Activated CD8-positive, alpha-beta memory T cell treated with anti-CD3 and anti-CD28 coated beads, Interleukin-2, amount 50 U/mL, for 4 hours (primary cell): ENCODE measurements at regions not wholly inside any gene's neighbourhood (a gene's known extent, or its start where the extent isn't known, plus 50 kb on each side); places are given as distances from the start of the nearest gene placed in this dataset.

ENCODE experiments used
- DNase-seq: peaks from one replicate; pipeline ENCODE4 v3.0.0-alpha.2; 2020

DNA sequence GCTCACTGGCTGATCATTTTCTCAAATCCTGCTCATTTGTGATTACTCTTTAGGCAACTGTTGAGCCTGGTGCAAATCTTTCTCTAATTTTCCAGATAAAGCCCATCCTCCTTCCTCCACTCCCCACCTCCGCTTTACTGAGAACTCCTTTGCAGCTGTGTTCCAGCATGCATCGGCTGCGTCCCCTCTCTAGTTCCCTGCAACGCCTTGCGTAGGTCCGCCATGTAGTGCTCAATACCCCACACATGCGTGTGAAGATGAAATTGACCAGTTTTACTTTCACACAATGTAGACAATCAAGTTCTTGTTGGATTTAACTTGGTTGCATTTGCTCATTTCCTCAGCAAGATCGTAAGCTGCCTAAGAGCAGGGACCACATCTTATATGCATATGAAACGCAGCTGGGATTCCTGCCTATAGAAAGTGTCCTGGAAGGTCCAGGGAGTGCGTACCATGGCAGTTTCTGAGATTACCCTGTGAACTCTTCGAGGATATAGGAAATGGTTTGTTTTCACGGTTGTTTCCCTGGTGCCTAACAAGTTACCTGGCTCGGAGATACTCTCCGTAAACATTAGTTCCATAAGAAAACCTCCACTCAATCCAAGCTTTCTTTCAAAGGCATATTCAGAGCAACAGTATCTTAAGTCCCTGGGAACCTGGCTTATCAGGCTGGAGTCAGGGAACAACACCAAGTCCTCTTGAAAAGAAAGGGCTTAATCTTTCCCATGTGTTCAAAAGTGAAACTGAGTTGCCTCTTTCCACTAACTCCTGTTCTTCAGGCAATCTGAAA, 766.4 kb upstream of the ID2 start:
- no peak for DNase-seq

- no peak for DNase-seq
Observed at GRCh38 chr2:7916670-7917069, 765.2 kb upstream of the ID2 start.

DNA sequence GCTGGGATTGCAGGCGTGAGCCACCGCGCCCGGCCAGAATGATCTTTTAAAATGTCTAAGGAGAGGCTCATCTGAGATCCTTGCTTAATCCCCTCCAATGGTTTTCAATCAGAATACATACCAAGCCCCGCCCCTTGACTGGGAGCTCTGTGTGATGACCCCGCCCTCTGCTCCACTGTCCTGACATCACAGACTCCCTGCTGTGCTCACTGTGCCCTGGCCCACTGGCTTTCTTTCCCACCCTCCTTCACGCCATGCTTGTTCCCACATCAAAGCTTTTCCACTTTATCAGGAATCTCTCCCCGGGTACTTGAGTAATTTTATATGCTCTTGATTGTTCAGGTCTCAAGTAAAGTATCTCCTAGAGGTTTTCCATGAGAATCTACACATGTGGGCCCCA, 762.3 kb upstream of the ID2 start:
- DNase-seq = no peak

GRCh38 chr2:7924023-7924762, 757.7 kb upstream of the ID2 start:
- DNase-seq = no peak

DNA sequence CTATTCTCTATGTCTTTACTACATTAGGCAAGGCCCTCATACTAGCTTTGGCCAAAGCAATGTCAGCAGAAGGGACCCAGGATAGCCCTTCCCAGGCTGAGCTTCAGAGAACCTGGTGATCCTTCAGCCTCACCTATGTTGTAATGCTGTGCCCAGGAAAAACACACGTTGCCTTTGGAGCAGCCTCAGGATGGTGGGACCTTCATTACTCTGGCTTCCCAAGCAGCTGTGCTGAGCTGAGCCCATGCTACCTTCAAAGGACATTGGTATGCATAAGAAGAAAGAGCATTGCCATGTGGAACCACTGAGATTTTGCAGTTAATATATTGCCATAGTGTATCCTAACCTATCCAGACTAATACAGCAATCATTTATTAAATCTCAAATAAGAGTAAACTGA, 756.4 kb upstream of the ID2 start:
- no peak for DNase-seq

DNA sequence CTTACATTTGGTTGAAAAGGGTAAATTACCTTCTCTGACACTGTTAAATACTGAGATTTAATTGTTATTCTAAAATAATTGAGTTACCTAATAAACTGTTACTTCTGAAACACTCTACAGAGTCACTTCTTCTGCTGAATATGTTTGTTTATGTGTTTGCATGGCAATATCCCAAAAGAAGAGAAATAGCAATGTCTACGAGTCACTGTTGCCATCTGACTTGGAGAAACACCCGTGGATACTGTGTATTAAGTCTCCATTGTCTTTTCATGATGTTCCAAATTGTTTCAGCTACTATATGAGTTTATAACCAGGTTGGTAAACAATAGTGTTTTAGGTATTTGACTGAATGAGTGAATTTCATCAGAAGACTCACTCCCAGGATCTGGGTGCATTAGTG, 754.2 kb upstream of the ID2 start:
- DNase-seq = no peak

GRCh38 chr2:7929281-7929680, 752.6 kb upstream of the ID2 start:
- no peak for DNase-seq

GRCh38 chr2:7930800-7931635, 750.8 kb upstream of the ID2 start:
- no peak for DNase-seq

DNA sequence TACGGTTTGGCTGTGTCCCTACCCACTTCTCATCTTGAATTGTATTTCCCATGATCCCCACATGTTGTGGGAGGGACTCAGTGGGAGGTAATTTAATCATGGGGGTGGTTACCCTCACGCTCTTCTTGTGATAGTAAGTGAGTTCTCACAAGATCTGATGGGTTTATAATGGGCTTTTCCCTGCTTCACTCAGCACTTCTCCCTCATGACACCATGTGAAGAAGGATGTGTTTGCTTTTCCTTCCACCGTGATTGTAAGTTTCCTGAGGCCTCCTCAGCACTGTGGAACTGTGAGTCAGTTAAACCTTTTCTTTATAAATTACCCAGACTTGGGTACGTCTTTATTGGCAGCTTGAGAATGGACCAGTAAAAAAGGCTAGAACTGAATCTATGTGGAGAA, 750.0 kb upstream of the ID2 start:
- DNase-seq = no peak

DNA sequence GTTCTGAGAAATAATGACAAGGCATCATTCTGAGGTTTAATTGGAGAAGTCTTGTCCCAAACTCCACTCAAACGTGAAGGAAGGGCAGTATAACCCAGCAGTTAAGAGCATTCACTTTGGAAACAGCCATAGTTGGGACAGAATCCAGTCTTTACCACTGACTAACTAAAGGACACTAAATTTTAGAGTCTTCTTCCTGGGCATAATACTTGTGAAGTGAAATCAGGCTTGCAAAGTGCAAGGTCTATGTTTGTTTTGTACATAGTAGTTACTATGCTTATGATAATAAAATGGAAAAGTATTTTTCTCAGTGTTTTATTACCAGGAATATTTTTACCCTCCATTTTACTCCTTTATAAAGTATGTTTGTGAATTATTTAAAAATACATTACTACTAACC, 748.2 kb upstream of the ID2 start:
- no peak for DNase-seq

- DNase-seq = no peak
Observed at GRCh38 chr2:7934476-7934875, 747.4 kb upstream of the ID2 start.

- DNase-seq = no peak
Observed at GRCh38 chr2:7937082-7937481, 744.8 kb upstream of the ID2 start.

- no peak for DNase-seq
Observed at GRCh38 chr2:7940723-7941122, 741.1 kb upstream of the ID2 start.

- no peak for DNase-seq
Observed at GRCh38 chr2:7943446-7943845, 738.4 kb upstream of the ID2 start.

GRCh38 chr2:7945026-7945425, 736.8 kb upstream of the ID2 start:
- no peak for DNase-seq

DNA sequence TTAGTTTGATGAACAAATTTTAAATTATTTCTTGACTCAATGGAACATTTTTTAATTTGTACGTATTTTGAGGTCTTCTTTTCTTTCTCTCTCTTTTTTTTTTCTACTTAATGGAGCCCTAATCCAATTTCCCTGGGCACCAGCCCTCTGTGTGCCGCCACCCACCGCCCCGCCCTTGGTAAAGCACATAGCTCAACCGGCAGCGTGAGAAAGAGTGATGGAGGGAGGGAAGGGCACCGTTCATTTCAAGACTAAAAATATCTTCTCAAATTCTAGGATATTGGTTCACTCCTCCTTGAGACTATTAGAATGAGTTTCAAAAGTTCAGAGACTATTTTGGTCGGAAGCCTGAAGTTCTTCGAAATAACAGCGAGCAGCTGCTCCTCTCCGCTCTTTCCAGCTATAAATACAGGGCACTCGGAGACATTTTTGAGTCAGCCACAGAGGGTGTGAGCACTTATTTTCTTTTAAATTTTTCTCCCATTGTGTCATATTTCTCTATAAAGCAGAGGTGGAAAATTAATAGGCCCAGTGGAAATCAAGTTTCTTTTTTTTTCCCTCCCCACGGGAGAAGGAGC, 731.7 kb upstream of the ID2 start:
- DNase-seq = no peak

DNA sequence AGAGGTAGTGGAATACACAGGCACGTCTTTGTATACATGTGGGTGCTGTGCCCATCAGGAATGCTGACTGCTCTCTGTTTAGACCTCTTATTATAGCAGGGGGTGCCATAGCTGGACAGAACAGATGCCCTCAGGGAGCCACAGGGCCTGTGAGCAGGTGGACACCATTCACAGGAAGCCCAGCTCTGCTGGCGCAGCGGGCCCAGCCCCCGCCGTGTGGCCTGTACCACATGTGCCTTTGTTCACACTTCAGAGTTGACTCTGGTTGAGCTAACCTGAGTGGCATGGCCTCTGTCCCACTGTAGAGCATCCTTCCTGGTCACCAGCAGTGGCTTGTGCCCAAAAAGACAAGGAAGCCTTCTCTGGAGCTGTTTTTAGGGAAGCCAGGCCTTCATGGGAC, 730.9 kb upstream of the ID2 start:
- DNase-seq = no peak

GRCh38 chr2:7951490-7951889, 730.4 kb upstream of the ID2 start:
- no peak for DNase-seq

DNA sequence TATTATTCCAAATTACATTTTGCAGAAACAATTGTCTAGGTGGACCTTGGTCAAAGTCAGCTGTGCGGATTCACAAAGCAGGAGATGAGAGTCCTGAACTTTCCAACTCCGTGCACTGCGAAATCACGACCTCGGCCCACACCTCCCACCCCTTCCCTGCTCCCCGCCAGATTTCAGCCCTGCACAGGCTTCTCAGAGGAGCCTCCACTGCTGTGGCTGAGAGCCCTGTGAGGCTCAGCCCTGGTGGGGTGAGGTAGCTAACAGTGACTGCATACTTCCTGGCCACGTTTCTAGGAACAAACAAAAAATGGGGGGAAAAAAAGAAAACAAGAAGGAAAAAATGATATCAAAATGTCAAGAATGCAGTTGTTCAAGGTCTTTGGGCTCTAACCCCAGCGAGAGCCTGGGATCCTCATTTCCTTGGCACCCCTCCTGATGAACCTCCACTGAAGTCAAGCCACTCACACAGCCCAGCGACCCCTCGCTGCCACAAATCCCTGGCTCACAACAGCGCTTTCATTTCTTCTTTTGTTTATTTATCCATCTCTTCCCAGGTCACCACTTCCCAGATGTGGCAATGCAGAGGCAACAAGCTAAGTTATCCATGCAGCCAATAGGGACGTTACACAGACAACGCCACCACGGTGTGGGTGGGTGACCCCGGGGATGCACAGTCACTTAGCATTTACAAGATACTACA, 729.7 kb upstream of the ID2 start:
- no peak for DNase-seq

GRCh38 chr2:7953195-7953594, 728.7 kb upstream of the ID2 start:
- no peak for DNase-seq

DNA sequence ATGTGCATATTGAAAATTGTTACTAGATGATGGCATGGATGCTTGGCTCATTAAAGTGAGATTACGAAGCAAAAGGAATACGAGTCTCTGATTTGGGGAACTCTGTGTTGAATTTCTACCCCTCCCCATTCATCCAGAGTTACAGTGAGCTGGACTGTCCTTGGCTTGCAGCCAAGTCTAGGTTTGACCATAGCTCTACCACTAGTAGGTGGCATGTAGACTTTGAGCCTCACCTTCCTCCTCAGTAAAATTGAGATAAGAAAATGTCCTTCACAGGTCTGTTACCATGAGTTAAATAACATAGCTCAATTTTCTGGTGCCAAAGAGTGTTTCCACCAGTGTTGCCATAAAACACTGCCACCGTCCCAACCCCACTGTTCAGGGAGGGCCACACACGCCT, 727.6 kb upstream of the ID2 start:
- no peak for DNase-seq

DNA sequence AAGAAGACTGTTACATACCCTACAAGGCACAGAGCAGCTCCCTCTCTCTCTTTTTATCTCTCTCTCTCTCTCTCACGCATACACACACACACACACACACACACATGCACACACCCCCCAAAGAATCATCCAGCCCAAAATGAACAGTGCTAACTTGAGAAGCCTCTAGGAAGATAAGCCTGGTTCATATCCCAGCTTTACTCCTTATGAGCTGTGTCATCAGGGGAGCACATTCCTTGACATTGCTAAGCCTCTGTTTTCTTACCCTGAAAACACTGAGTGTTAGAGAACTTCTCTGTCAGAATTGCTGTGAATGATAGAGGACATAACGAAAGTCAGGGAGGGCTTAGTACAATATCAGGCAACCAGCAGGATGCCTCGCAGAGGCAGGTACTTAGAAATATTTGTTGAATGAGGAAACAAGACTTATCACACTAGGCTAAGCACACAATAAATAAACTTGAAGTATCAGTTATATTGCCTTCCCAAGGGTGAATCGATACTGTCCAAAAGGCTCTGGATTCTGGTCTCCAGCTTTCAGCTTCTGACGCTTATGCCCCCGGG, 725.6 kb upstream of the ID2 start:
- DNase-seq = no peak
